ENCODE measurements at regions not wholly inside any gene's neighbourhood (a gene's known extent, or its start where the extent isn't known, plus 50 kb on each side); places are given as distances from the start of the nearest gene placed in this dataset.
A peak's percentile ranks its signal among the peaks of the same experiment; 100 is the strongest.
"Not testable (repeated sequence)": the region's sequence is repeated elsewhere in the genome, so short reads cannot be mapped to it uniquely, and the experiment has no call there.

GRCh38 chr10:118914629-118915028, 114.9 kb upstream of the NANOS1 start:
- peak; percentile 32 for DNase-seq (ENCODE audit: low read depth)

- no peak for DNase-seq (ENCODE audit: low read depth)
These were observed 114.4 kb upstream of the NANOS1 start for GRCh38 chr10:118915161-118915560.

GRCh38 chr10:118916777-118917176, 112.7 kb upstream of the NANOS1 start:
- no peak for DNase-seq (ENCODE audit: low read depth)

GRCh38 chr10:118917701-118918100, 111.8 kb upstream of the NANOS1 start:
- DNase-seq (ENCODE audit: low read depth) = no peak

- no peak for DNase-seq (ENCODE audit: low read depth)
These were observed 111.4 kb upstream of the NANOS1 start for GRCh38 chr10:118918116-118918515.

GRCh38 chr10:118918587-118918986, 110.9 kb upstream of the NANOS1 start:
- DNase-seq (ENCODE audit: low read depth) = no peak

- DNase-seq (ENCODE audit: low read depth) = no peak
These were observed 109.3 kb upstream of the NANOS1 start for GRCh38 chr10:118920206-118920605.

GRCh38 chr10:118922226-118922625, 107.3 kb upstream of the NANOS1 start:
- no peak for DNase-seq (ENCODE audit: low read depth)

DNA sequence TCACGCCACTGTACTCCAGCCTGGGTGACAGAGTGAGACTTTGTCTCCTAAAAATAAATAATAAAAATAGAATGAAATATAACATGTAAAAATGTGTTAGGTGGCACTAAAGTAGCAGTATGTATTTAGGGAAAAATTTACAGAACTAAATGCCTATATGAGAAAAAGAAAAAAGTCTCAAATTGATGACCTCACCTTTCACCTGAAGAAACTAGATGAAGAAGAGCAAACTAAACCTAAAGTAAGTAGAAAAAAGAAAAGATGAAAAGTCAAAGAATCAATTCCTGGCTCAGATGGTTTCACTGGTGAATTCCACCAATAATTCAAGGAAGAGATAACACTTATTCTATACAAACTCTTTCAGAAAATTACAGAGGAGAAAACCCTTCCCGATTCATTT, 106.5 kb upstream of the NANOS1 start:
- no peak for DNase-seq (ENCODE audit: low read depth)

- DNase-seq (ENCODE audit: low read depth) = no peak
These were observed 105.0 kb upstream of the NANOS1 start for GRCh38 chr10:118924493-118924892.

DNA sequence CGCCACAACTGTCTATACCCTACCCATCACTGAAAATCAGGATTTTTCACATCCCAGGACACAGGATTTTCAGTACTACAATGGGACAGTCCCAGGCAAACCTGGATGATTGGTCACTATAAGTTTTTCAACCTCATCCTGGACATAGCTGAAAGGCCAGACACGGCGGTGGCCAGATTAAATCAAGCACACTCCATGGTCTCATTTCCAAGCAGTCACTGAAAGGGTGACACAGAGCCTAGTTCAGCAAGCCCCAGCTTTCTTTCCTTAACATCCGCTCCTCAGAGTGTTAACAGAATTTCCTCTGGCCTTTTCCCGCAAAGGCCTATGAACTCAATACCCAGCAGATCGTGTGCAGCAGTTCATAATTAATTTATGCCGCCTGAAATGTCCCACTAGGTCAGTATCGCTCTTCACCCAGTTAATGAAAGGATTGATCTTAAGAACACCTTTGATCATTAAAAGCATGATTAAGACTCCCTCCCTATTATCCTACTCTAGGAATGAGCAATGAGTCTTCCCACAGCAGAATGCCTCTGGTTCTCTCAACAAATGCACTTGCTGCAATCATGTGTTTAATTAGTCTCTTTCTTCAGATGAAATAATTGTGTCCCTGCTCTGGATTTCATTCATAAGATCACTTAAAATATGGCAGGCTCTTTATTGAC, 104.0 kb upstream of the NANOS1 start:
- no peak for DNase-seq (ENCODE audit: low read depth)

GRCh38 chr10:118926072-118926417, 103.5 kb upstream of the NANOS1 start:
- no peak for DNase-seq (ENCODE audit: low read depth)

- DNase-seq (ENCODE audit: low read depth) = no peak
These were observed 103.1 kb upstream of the NANOS1 start for GRCh38 chr10:118926441-118926840.

GRCh38 chr10:118926903-118927302, 102.6 kb upstream of the NANOS1 start:
- DNase-seq (ENCODE audit: low read depth) = no peak

- no peak for DNase-seq (ENCODE audit: low read depth)
These were observed 102.2 kb upstream of the NANOS1 start for GRCh38 chr10:118927321-118927720.

DNA sequence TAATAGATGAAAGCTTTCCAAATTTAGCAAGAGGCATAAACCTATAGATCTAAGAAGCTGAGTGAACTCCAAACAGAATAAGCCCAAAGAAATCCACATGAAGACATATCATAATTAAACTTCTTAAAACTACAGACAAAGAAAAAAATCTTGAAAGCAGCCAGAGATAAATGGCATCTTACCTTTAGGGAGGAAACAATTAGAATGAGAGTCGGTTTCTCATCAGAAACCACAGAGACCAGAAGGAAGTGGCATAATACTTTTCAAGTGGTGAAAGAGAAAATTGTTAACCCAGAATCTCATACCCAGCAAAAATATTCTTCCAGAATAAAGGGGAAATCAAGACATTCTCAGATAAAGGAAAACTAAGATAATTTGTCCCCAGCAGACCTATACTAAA, 98.9 kb upstream of the NANOS1 start:
- no peak for DNase-seq (ENCODE audit: low read depth)

DNA sequence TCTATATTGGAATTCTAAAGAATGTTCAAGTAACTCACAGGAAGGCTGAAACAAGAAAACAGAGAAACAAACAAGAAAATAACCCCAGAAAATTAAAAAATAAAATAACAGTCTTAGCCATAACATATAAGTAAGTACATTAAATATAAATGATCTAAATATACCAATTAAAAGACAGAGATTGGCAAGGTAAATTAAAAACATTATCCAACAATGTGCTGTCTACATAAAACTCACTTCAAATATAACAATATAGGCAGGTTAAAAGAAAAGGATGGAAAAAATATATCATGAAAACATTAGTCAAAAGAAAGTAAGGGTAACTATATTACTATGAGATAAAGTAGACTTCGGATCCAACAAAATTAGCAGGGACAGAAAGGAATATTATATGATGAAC, 98.1 kb upstream of the NANOS1 start:
- no peak for DNase-seq (ENCODE audit: low read depth)

GRCh38 chr10:118932154-118932553, 97.4 kb upstream of the NANOS1 start:
- DNase-seq (ENCODE audit: low read depth) = not testable (repeated sequence)

DNA sequence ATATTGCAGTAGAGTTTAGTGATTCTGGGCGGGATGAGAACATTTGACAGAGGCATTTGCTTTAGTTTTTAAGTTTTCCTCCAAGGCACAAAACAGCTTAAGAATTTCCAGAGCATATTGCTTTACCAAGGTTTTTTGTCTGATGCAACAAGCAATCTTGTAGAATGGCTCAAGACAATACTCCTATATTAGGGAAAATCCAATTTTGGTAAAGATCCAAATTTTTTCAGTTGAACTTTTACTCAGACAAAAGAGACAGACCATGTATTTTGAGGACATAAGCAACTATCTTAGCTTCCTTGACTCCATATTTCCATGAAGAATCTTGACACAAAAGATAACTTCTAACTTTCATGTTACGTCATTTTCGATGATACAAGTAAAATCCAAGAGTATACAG, 92.3 kb upstream of the NANOS1 start:
- DNase-seq (ENCODE audit: low read depth) = no peak

DNA sequence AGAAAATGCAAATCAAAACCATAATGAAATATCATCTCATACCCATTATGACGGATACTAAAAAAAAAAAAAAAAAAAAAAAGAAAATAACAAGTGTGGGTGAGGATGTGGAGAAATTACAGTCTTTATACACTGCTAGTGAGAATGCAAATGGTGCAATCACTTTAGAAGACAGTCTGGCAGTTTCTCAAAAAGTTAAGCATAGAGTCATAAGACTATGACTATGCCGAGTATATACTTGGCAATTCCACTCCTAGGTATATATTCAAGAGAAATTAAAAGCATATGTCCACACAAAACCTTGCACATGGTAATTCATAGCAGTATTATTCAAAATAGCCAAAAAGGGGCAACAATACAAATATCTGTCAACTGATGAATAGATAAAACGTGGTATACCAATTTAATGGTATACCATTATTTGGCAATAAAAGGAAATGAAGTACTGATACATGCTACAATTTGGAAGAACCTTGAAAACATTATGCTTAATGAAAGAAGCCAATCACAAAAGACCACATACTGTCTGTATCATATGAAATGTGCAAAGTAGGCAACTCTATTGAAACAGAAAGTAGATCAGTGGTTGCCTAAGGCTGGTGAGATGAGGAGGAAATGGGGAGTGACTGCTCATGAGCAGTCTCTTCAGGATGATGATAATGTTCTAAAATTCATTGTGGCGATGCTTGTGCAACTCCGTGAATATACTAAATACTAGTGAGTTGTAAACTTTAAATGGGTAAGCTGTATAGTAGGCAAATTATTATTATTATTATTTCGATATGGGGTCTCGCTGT, 90.1 kb upstream of the NANOS1 start:
- DNase-seq (ENCODE audit: low read depth) = no peak

- DNase-seq (ENCODE audit: low read depth) = no peak
These were observed 89.1 kb upstream of the NANOS1 start for GRCh38 chr10:118940386-118940785.

DNA sequence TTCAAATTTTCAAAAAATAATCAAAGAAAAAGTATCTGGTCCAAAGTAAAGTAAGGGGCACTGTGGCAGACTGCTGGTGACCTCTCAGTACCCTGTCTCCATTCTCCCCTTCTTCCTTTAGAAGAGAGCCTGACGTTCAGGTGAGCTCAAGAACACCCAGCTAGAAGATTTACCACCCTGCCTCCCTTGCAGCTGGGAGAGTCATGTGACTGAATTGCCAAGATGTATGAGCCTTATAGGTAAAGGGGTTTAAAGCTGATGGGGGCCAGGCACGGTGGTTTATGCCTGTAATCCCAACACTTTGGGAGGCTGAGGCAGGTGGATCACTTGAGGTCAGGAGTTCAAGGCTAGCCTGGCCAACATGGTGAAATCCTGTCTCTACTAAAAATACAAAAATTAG, 86.3 kb upstream of the NANOS1 start:
- DNase-seq (ENCODE audit: low read depth) = no peak

DNA sequence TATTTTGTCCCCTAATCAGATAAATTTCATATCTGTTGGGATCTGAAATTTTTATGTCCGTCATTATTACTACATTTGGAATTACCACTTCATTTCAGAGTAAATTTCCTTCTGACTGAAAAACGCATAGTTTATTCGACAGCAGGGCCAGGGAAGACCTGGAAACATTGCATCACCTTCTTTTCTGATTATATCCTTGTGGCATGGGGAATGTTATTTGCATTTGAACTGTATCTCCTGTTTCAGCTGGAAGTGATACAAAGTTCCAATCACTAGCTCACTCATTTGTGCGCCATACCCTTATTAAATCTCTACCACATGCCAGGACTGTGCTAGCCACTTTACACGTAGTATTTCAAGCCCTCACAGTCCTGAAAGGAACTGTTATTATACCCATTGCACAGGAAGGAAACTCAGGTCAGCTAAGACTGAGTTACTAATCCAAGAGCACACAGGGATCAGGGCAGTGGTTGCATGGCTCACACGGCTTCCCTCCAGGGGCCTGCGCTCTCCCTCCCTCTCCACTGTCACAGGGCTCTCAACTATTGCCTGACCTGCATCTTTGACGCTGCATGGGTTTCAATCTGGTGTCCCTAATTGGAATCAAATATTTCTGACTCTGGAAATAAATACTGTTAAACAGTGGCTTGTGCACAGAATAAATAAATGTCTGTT, 84.4 kb upstream of the NANOS1 start:
- no peak for DNase-seq (ENCODE audit: low read depth)

Data from LHCN-M2 (cell line).